CD4-positive, alpha-beta T cell treated with Interleukin-12 subunit alpha and Interleukin-12 subunit beta, for 1 hour (primary cell): ENCODE measurements at regions not wholly inside any gene's neighbourhood (a gene's known extent, or its start where the extent isn't known, plus 50 kb on each side); places are given as distances from the start of the nearest gene placed in this dataset.

ENCODE experiments used
- DNase-seq: peaks from one replicate; pipeline ENCODE4 v3.0.0-alpha.2; 2020

- DNase-seq: no peak
Measured at GRCh38 chr6:170110201-170111140, 180.4 kb downstream of the DLL1 start.

DNA sequence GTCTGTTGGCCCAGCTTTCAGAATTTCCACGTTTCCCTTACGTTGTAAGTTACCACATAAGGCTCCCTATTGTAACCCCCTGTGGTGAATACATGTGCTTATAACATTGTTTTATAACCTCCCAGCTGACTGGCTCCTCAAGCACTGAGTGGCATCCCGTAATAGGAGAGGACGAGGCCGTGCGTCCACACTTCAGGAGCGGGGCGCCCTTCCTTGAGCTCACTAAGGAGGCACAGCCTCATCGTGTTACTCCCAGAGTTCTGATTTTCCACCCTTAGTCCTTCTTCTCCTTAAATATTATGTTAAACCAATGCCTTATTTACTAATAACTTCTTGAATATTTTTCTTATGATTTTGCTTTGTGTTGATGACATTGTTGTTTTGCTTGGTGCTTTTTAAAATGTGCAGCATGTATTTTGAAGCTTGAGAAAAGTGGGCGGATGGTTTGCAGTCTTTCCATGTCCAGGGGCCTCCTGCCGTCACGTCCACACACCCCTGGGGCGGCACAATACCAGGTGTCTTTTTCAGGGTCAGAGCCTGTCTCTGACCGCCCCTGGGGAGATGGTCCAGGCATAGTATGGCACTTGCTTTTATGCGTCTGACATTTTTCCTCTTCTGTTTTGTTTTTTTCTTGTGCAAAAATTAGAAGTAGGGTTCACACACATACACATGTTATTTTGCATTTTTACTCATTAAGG lies 181.8 kb downstream of the DLL1 start:
- no peak for DNase-seq

GRCh38 chr6:170108456-170108855 lies 182.4 kb downstream of the DLL1 start:
- DNase-seq: no peak

DNA sequence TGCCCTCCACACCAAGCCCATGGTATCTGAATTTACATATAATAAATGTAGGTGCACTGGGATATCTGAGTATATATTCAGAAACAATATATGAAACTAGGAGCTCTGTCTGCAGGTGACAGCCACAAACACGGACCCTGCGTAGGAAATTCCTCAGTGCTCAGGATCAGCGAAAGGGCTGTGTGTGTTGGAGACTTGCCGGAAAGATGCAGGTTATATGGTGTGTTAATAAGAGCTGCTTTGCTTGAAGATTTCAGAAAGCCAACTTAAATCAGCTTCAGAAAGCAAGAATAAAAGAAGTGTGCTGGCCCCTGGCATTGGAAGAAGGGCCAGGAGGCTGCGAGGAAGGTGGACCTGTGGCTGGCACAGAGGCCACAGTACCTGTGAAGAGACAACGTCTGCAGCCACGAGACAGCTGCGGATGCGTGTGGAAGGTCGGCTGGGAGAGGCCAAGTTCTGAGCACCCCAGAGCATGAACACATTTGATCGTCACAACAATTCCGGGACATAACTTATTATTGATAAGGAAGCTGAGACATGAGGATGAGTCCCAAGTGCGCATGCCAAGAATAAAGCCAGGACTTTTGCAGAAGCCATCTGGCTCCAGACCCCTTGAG lies 183.2 kb downstream of the DLL1 start:
- DNase-seq: no peak

- no peak for DNase-seq
Measured at GRCh38 chr6:170106906-170107525, 183.9 kb downstream of the DLL1 start.

DNA sequence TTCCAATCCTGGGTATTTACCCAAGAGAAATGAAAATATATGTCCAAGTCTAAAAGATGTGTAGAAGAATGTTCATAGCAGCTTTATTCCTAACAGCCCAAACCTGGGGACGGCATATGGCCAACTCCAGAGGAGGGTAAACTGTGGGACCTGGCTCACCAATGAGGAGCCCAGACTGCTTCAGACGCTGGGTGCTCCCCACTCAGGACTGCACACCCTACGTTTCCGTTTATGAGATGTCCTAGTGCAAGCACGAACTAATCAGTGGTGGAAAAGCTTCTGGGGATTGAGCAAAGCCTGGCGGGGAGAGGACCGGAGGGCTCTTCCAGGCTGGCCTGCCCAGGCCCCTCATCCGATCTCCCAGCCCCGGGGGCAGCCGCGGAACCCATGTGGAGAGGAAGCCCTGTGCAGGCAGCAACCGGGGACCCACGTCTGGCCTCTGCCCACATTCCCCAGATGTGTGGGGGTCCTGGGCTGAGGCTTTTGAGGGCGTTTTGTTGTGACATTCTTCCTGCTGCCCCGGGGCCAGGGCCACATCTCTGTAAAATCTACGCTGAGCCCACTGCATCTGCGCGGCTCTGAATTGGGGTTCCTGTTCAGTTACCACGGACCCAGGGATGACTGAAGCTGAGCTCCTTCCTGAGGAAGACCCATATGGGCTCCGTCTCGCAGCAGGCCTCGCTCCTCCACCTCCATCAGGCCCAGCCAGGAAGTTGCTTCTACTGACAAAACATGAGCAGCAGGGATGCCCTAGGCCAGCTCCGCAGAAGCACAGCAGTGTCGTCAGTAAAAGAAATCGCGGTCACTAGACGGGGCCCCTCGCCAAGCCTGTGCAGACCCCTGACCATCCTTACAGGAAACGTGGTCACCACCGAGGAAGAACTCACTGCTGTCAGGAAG lies 188.0 kb downstream of the DLL1 start:
- no peak for DNase-seq

DNA sequence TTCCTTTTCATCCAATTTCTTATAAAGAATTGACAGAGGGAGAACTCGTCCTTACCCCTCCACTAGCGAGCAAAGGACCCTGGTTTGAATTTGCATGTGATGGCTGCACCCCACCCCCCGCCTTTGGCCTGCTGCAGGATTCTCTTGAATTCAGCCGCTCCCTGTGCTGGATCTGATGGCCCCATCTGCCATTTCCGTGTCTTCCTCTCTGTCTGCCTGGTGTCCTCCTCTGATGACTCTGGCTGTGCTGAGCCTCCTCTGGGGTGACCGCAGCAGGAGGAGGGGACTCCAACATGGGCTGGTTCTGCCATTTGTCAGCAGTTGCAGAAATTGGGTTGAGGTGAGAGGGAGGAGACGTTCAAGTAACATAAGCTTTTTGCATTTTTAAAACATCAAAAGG lies 188.8 kb downstream of the DLL1 start:
- DNase-seq: no peak

GRCh38 chr6:170101281-170102035 lies 189.4 kb downstream of the DLL1 start:
- DNase-seq: no peak

GRCh38 chr6:170100046-170100445 lies 190.8 kb downstream of the DLL1 start:
- no peak for DNase-seq

- no peak for DNase-seq
Measured at GRCh38 chr6:170099387-170099786, 191.5 kb downstream of the DLL1 start.

DNA sequence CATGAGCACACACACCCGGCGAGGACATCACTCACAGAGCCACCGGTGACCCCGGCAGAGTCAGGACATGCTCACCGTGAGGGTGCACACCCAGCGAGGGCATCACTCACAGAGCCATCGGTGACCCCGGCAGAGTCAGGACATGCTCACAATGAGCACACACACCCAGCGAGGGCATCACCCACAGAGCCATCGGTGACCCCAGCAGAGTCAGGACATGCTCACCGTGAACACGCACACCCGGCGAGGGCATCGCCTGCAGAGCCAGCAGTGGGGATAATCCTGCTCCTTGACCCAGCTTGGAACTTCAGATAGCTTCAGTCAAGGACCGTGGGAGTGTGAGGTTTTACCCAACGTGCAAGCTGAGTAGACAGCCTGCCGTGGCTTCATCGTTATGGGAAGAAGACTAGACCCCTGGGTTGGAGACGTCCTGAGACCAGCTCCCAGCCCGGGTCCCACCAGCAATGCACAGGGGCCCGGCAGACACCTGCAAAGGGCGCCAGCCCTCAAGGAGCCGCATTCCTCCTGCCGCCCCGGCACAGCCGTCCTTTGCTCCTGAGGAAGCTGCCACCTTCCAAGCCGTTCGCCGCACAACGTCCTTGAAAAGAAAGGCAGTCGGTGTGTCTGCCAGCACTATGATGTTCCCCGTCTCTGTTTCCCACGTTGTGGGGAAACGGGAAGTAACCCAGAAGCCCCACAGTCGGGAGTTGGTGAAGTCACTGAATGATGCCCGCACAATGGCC lies 192.3 kb downstream of the DLL1 start:
- no peak for DNase-seq

GRCh38 chr6:170097505-170098427 lies 193.1 kb downstream of the DLL1 start:
- no peak for DNase-seq

DNA sequence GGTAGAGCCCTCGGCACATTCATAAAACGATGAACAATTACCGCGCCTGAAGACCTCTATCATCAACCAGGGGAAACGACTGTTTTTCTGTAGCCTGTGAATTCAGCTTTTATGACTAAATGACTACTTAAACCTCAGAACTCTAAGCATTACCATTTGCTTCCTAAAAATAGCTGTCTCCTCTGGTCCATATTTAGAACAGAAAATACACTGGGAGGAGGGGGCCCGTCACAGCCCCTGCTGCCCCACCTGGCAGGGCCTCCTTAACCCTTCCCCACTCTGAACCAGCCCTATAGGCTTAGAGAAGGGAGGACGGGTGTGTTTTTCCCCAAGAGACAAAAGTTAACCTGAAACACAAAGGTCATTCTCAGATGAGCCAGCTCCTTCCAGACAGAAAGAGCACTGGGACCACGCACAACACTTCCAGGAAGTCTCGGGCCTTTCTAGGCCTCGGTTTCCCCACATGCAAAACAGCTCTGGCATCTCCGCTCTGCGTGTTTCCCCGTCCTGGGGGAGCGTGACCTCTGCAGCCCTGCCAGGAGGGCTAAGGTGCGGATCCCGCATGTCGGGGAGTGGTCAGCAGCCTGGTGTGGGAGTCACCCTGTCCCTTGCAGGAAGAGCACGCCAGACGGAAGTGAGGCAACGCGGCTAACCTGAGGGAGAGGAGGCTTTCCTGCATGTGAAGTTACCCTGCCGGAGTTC lies 193.9 kb downstream of the DLL1 start:
- DNase-seq: no peak

- no peak for DNase-seq
Measured at GRCh38 chr6:170096191-170096802, 194.6 kb downstream of the DLL1 start.

DNA sequence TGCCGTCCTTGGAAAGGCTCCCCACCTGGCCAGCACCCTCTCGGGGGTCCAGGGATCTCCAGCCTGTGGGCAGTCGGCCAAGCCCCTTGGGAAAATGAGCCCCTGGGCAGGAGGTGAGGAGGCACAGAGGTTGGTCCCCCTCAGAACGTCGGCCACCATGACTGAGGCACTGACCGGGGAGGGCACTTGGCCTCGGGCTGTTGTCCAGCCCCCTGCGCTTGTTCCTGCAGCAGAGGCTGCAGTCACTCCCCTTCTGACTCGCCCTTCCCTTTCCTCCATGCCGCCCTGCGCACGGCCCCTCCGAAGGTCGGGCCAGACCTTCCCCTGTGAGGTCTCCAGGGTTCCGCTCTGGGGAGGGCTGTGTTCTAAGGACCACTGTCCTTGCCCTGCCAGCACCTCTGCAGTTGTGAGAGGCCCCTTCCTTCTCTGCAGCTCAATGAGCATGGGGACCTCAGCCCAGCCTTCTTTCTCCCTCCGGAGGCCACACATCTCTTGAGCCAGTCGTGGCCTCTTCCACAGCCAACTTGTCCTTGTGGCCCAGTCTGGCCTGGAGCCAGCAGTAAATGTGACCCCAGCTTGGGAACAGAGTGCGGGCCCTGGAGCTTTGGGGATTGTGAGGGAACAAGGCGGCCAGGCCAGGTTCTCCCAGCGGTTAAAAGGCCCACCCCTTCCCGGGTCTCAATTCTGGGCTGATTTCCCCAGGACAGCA lies 195.5 kb downstream of the DLL1 start:
- DNase-seq: no peak

DNA sequence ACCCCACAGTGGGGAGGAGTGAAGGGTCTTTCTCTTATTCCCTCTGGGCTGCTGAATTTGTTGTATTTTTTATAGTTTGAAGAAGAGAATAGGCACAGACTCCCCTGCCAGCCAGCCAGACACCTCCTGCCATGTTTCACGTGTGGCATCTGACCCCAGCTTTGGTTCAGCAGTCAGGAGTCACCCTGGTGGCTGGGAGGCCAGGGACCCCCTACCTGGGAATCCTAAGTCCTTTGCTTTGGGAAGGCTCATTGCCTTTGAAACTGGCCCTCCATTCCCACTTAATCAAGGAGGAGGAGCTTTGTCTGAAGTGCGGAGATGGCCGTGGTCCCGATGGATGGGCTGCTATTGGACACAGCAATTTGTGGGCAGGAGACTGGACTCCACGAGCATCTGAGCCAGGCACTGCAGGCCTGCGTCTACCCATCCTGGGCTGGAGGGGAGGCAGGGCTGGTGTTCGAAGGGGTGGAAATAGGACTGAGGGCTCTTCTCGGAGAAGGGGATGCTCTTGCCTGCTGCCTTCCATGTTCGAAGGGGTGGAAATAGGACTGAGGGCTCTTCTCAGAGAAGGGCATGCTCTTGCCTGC lies 196.1 kb downstream of the DLL1 start:
- no peak for DNase-seq
